Endothelial cell of umbilical vein (primary cell): ENCODE measurements at regions not wholly inside any gene's neighbourhood (a gene's known extent, or its start where the extent isn't known, plus 50 kb on each side); places are given as distances from the start of the nearest gene placed in this dataset.
A peak's percentile ranks its signal among the peaks of the same experiment; 100 is the strongest.

Experiments
- BruUV-seq: library from RNA; stranded (reverse); fragments of 400-500 nt; replicated peaks from 2 replicates; lab custom pipeline; 2021; lab: Mats Ljungman, UMichigan
- CTCF ChIA-PET: fragments of 300-600, 350-600 bp; sonication (Branson Sonifier 250); formaldehyde crosslinking; loops from one replicate; lab custom pipeline; 2021; ENCODE audit warnings: antibody characterized with exemption, inconsistent platforms; lab: Charles Lee
- POLR2A ChIA-PET: fragments of 300-600, 350-600 bp; sonication (Branson Sonifier 250); formaldehyde crosslinking; loops from one replicate; lab custom pipeline; 2021; ENCODE audit warnings: antibody characterized with exemption, inconsistent platforms; lab: Charles Lee
- DNase-seq: peaks from one replicate; pipeline ENCODE4 v3.0.0-alpha.2; 2011; ENCODE audit warnings: low read depth, low spot score
- FAIRE-seq: peaks from 2 replicates; lab custom pipeline; 2011; peaks lifted over from hg19 to GRCh38; lab: Jason Lieb, UNC
- H2AFZ ChIP-seq: 2 replicates; pipeline ENCODE4 v1.6.0; 2012; ENCODE audit warnings: low read depth, low read length, control low read depth, inconsistent platforms
- H3K27ac ChIP-seq: 2 replicates; pipeline ENCODE4 v1.5.1; 2011; ENCODE audit warnings: low read depth, mild to moderate bottlenecking, control low read depth, low read length, moderate library complexity; ENCODE audit not compliant: insufficient read depth
- H3K27me3 ChIP-seq, 2 experiments: 2 replicates each; pipeline versions ENCODE4 v1.6.0 to v1.6.1; 2011; ENCODE audit warnings: low read length in 2 of 2, mixed read lengths in 1 of 2; ENCODE audit not compliant: control insufficient read depth in 2 of 2, insufficient read depth in 2 of 2
- H3K36me3 ChIP-seq, 2 experiments: 2 replicates in 1 of 2; 3 replicates in 1 of 2; pipeline ENCODE4 v1.5.1; 2011; ENCODE audit warnings: low read length in 2 of 2, mild to moderate bottlenecking in 1 of 2, moderate library complexity in 1 of 2; ENCODE audit not compliant: control insufficient read depth in 2 of 2, insufficient read depth in 2 of 2; ENCODE audit errors: extremely low read depth in 1 of 2
- H3K4me1 ChIP-seq: 3 replicates; pipeline ENCODE4 v1.5.1; 2011; ENCODE audit warnings: mild to moderate bottlenecking, low read length; ENCODE audit not compliant: control insufficient read depth, insufficient read depth; ENCODE audit errors: extremely low read depth
- H3K4me2 ChIP-seq: 2 replicates; pipeline ENCODE4 v1.6.1; 2011; ENCODE audit warnings: low read length, control low read depth, mixed read lengths; ENCODE audit not compliant: insufficient read depth
- H3K4me3 ChIP-seq, 3 experiments: fragments of 200-600 bp in 1 of 3; sonication (generic), shearing (Covaris generic) in 1 of 3; replicated peaks in 1 of 3; 2 replicates each; pipeline ENCODE4 v1.5.1; 2011 to 2016; ENCODE audit warnings: control low read depth in 3 of 3, low read length in 3 of 3, mild to moderate bottlenecking in 2 of 3, inconsistent platforms in 1 of 3, low read depth in 1 of 3, moderate library complexity in 1 of 3; ENCODE audit not compliant: insufficient read depth in 1 of 3
- H3K79me2 ChIP-seq: 2 replicates; pipeline ENCODE4 v1.6.0; 2012; ENCODE audit warnings: low read length, inconsistent platforms; ENCODE audit not compliant: control insufficient read depth, insufficient read depth
- H3K9ac ChIP-seq: replicated peaks from 2 replicates; pipeline ENCODE3; 2011; ENCODE audit warnings: low read length, control low read depth; ENCODE audit not compliant: insufficient read depth; ENCODE audit errors: extremely low read depth
- H3K9me1 ChIP-seq: replicated peaks from 3 replicates; pipeline ENCODE4 v1.6.0; 2011; ENCODE audit warnings: mild to moderate bottlenecking, low read length; ENCODE audit not compliant: control insufficient read depth, insufficient read depth; ENCODE audit errors: extremely low read depth
- H3K9me3 ChIP-seq: replicated peaks from 2 replicates; pipeline ENCODE4 v1.5.1; 2012; ENCODE audit warnings: low read length, inconsistent platforms; ENCODE audit not compliant: control insufficient read depth, insufficient read depth
- H4K20me1 ChIP-seq: replicated peaks from 2 replicates; pipeline ENCODE3; 2011; ENCODE audit warnings: mild to moderate bottlenecking, low read length; ENCODE audit not compliant: control insufficient read depth, insufficient read depth; ENCODE audit errors: extremely low read depth
- CTCF ChIP-seq, 2 donors: IDR thresholded peaks; 1 replicate in 1 of 2; 2 replicates in 1 of 2; pipeline ENCODE4 v1.5.1; 2011; ENCODE audit warnings: low read length in 2 of 2, mild to moderate bottlenecking in 2 of 2, moderate library complexity in 2 of 2, control low read depth in 1 of 2, inconsistent platforms in 1 of 2, low read depth in 1 of 2; ENCODE audit not compliant: insufficient read depth in 1 of 2; ENCODE audit errors: extremely low read depth in 1 of 2
- EZH2 ChIP-seq: IDR thresholded peaks from 2 replicates; pipeline ENCODE4 v1.6.1; 2012; ENCODE audit warnings: borderline replicate concordance, low read depth, mild to moderate bottlenecking, moderate library complexity, low read length, inconsistent platforms; ENCODE audit not compliant: severe bottlenecking
- GATA2 ChIP-seq: IDR thresholded peaks from 2 replicates; pipeline ENCODE4 v1.7.0; 2011; ENCODE audit warnings: low read depth, mild to moderate bottlenecking, moderate library complexity, mixed read lengths, low read length; ENCODE audit not compliant: insufficient read length, insufficient read depth
- MAX ChIP-seq: IDR thresholded peaks from 2 replicates; pipeline ENCODE4 v1.6.1; 2011; ENCODE audit not compliant: insufficient read depth, insufficient read length
- dilution Hi-C: fragments of 300-500 bp; cut with MboI; formaldehyde crosslinking; loops from one replicate; pipeline ENCODE4 v1.15.0; 2019; ENCODE audit warnings: low sequenced_read_pairs; ENCODE audit not compliant: extremely low pct_ligation_motif_present
- intact Hi-C: fragments of 100-400 bp; cut with micrococcal nuclease; formaldehyde crosslinking; loops from one replicate; pipeline ENCODE4 v1.10.0; 2022

- no peaks in the 10 kb centered on the region for H3K27me3 ChIP-seq
- H2AFZ ChIP-seq, result no peak overlapping the region
- H3K4me1 ChIP-seq, result no peaks in the 10 kb centered on the region
- no peak overlapping the region for H3K4me3 ChIP-seq
- POLR2A ChIA-PET, result no interaction called here
- dilution Hi-C loops (no loop called here), intact Hi-C loops (loop anchor here (1.0 to 10.0 kb wide), 9 partner anchors 104 to 731 kb away; no protein-coding TSS in a partner anchor)
- no TSS peak for BruUV-seq
- DNase-seq, result peak; percentile 73
- FAIRE-seq, result peak; percentile 75
- H3K4me2 ChIP-seq, result no peak overlapping the region
- no peak overlapping the region for H3K9ac ChIP-seq
- no peaks in the 10 kb centered on the region for H4K20me1 ChIP-seq
- no peaks in the 10 kb centered on the region for H3K36me3 ChIP-seq
- H3K9me3 ChIP-seq, result no peaks in the 10 kb centered on the region
- CTCF ChIA-PET, result interaction anchor here (0.6 to 3.1 kb wide), 10 partner anchors 10 to 733 kb away, joined by 3 to 14 read pairs (median 4); no protein-coding TSS in a partner anchor
- H3K9me1 ChIP-seq, result no peaks in the 10 kb centered on the region
- TF ChIP-seq EZH2 (no peak), MAX (peak; percentile 15), GATA2 (no peak), CTCF (IDR thresholded peaks at IDR 0.05; ENCODE audit: extremely low read depth in 1 of 2, insufficient read depth in 1 of 2, low read depth in 1 of 2, low read length in 2 of 2) (peak; percentile 92 to 98)
- no peak overlapping the region for H3K27ac ChIP-seq
- no peaks in the 10 kb centered on the region for H3K79me2 ChIP-seq
Observed at GRCh38 chr1:36703526-36704208, 221.0 kb upstream of the CSF3R start.
